Mesenchymal stem cell (in vitro differentiated cells and primary cell): ENCODE measurements at regions not wholly inside any gene's neighbourhood (a gene's known extent, or its start where the extent isn't known, plus 50 kb on each side); places are given as distances from the start of the nearest gene placed in this dataset.
"Not testable (repeated sequence)": the region's sequence is repeated elsewhere in the genome, so short reads cannot be mapped to it uniquely, and the experiment has no call there.

Source experiments
- DNase-seq: peaks from one replicate; pipeline ENCODE4 v3.0.0-alpha.2; 2013
- H2AFZ ChIP-seq: one replicate; pipeline ENCODE4 v1.6.1; 2013; ENCODE audit warnings: low read depth, mild to moderate bottlenecking, control low read depth, inconsistent platforms, low read length, moderate library complexity
- H2AK5ac ChIP-seq: 2 replicates; pipeline ENCODE4 v1.6.1; 2013; ENCODE audit warnings: low read length, moderate library complexity, mild to moderate bottlenecking, inconsistent platforms; ENCODE audit not compliant: severe bottlenecking
- H2BK120ac ChIP-seq: one replicate; pipeline ENCODE4 v1.6.1; 2013; ENCODE audit warnings: low read depth, mild to moderate bottlenecking, inconsistent platforms, low read length, moderate library complexity
- H2BK12ac ChIP-seq, 2 experiments: one replicate each; pipeline ENCODE4 v1.6.1; 2013; ENCODE audit warnings: inconsistent platforms in 2 of 2, low read length in 2 of 2, mild to moderate bottlenecking in 2 of 2, moderate library complexity in 2 of 2, control low read depth in 1 of 2
- H2BK15ac ChIP-seq: one replicate; pipeline ENCODE4 v1.6.1; 2013; ENCODE audit warnings: mild to moderate bottlenecking, low read depth, inconsistent platforms; ENCODE audit not compliant: poor library complexity, severe bottlenecking
- H2BK5ac ChIP-seq: 2 replicates; pipeline ENCODE4 v1.6.1; 2013; ENCODE audit warnings: low read depth, mild to moderate bottlenecking, low read length, control low read depth, inconsistent platforms; ENCODE audit not compliant: poor library complexity, severe bottlenecking
- H3K14ac ChIP-seq, 2 experiments: one replicate each; pipeline ENCODE4 v1.6.1; 2013; ENCODE audit warnings: inconsistent platforms in 2 of 2, low read length in 2 of 2, control low read depth in 1 of 2, mild to moderate bottlenecking in 1 of 2, moderate library complexity in 1 of 2
- H3K18ac ChIP-seq, 2 experiments: one replicate each; pipeline ENCODE4 v1.6.1; 2013; ENCODE audit warnings: inconsistent platforms in 2 of 2, low read length in 2 of 2, control low read depth in 1 of 2, low read depth in 1 of 2, mild to moderate bottlenecking in 1 of 2
- H3K23ac ChIP-seq, 2 experiments: one replicate each; pipeline ENCODE4 v1.6.1; 2013; ENCODE audit warnings: inconsistent platforms in 2 of 2, low read length in 2 of 2, mild to moderate bottlenecking in 2 of 2, moderate library complexity in 2 of 2, control low read depth in 1 of 2
- H3K27ac ChIP-seq: 2 replicates; pipeline ENCODE4 v1.5.1; 2013; ENCODE audit warnings: mild to moderate bottlenecking, moderate library complexity, low read length, control low read depth, inconsistent platforms; ENCODE audit not compliant: poor library complexity, severe bottlenecking
- H3K27me3 ChIP-seq, 2 experiments: 2 replicates each; pipeline versions ENCODE4 v1.6.1 to v1.7.0; 2013; ENCODE audit warnings: low read length in 2 of 2, mild to moderate bottlenecking in 2 of 2, moderate library complexity in 2 of 2, control low read depth in 1 of 2, inconsistent platforms in 1 of 2; ENCODE audit not compliant: control insufficient read depth in 1 of 2, insufficient read depth in 1 of 2
- H3K36me3 ChIP-seq, 2 experiments: 2 replicates each; pipeline versions ENCODE4 v1.6.1 to v1.7.0; 2013; ENCODE audit warnings: low read length in 2 of 2, control low read depth in 1 of 2, inconsistent platforms in 1 of 2, low read depth in 1 of 2, mild to moderate bottlenecking in 1 of 2; ENCODE audit not compliant: insufficient read depth in 2 of 2, control insufficient read depth in 1 of 2
- H3K4ac ChIP-seq, 2 experiments: one replicate each; pipeline ENCODE4 v1.6.1; 2013; ENCODE audit warnings: inconsistent platforms in 2 of 2, low read length in 2 of 2, mild to moderate bottlenecking in 2 of 2, moderate library complexity in 2 of 2, control low read depth in 1 of 2, low read depth in 1 of 2
- H3K4me1 ChIP-seq: 2 replicates; pipeline ENCODE4 v1.6.1; 2013; ENCODE audit warnings: low read depth, low read length, control low read depth; ENCODE audit not compliant: control insufficient read depth, insufficient read depth
- H3K4me2 ChIP-seq: 2 replicates; pipeline ENCODE4 v1.6.1; 2013; ENCODE audit warnings: low read length, mild to moderate bottlenecking, inconsistent platforms; ENCODE audit not compliant: poor library complexity, severe bottlenecking
- H3K4me3 ChIP-seq, 2 experiments: 2 replicates each; pipeline versions ENCODE4 v1.5.1 to v1.7.0; 2013; ENCODE audit warnings: low read length in 2 of 2, mild to moderate bottlenecking in 2 of 2, control low read depth in 1 of 2, low read depth in 1 of 2; ENCODE audit not compliant: insufficient read depth in 1 of 2
- H3K79me1 ChIP-seq: replicated peaks from 2 replicates; pipeline ENCODE4 v1.6.1; 2013; ENCODE audit warnings: mild to moderate bottlenecking, control low read depth, low read length, inconsistent platforms; ENCODE audit not compliant: poor library complexity, severe bottlenecking
- H3K9ac ChIP-seq: 2 replicates; pipeline ENCODE4 v1.7.0; 2013; ENCODE audit warnings: mild to moderate bottlenecking, low read length, moderate library complexity
- H3K9me3 ChIP-seq: 2 replicates; pipeline ENCODE4 v1.7.0; 2013; ENCODE audit warnings: mild to moderate bottlenecking, low read length; ENCODE audit not compliant: control insufficient read depth
- H4K8ac ChIP-seq: one replicate; pipeline ENCODE4 v1.6.1; 2013; ENCODE audit warnings: inconsistent platforms, mild to moderate bottlenecking, low read length, moderate library complexity
- H4K91ac ChIP-seq: one replicate; pipeline ENCODE4 v1.6.1; 2013; ENCODE audit warnings: mild to moderate bottlenecking, low read length, inconsistent platforms
- WGBS: methylation state at CpG from one replicate; pipeline ENCODE4 v1.1.7; 2013; ENCODE audit warnings: mixed read lengths; 5-methylcytosine and 5-hydroxymethylcytosine counted together

GRCh38 chr2:91574255-91574654 is 2882.8 kb downstream of the RPIA start:
- H3K4me3 ChIP-seq, H4K91ac ChIP-seq, H3K9me3 ChIP-seq, H3K4me2 ChIP-seq, H3K23ac ChIP-seq, H3K79me1 ChIP-seq, H2BK15ac ChIP-seq, H3K4me1 ChIP-seq, H4K8ac ChIP-seq, H3K27me3 ChIP-seq, H2BK5ac ChIP-seq, H3K14ac ChIP-seq, H2AFZ ChIP-seq, H3K4ac ChIP-seq, H2BK120ac ChIP-seq, H3K18ac ChIP-seq, H3K36me3 ChIP-seq, H2AK5ac ChIP-seq, H3K27ac ChIP-seq, H2BK12ac ChIP-seq, H3K9ac ChIP-seq, DNase-seq: not testable (repeated sequence)
- 57% methylated on average over 3 of the region's 8 CpGs for WGBS

GRCh38 chr2:91575701-91576100 is 2884.2 kb downstream of the RPIA start:
- H3K27ac ChIP-seq, H3K79me1 ChIP-seq, H3K9ac ChIP-seq, H3K4me1 ChIP-seq, H3K23ac ChIP-seq, H3K27me3 ChIP-seq, H3K18ac ChIP-seq, H3K14ac ChIP-seq, H2BK5ac ChIP-seq, H3K4me2 ChIP-seq, H3K9me3 ChIP-seq, H2BK15ac ChIP-seq, H4K8ac ChIP-seq, H2BK12ac ChIP-seq, H3K4ac ChIP-seq, H4K91ac ChIP-seq, DNase-seq, H2AK5ac ChIP-seq, H3K36me3 ChIP-seq, H3K4me3 ChIP-seq, H2BK120ac ChIP-seq, H2AFZ ChIP-seq: not testable (repeated sequence)
- 72% methylated on average over 9 of the region's 11 CpGs for WGBS

- not testable (repeated sequence) for H3K79me1 ChIP-seq, H3K14ac ChIP-seq, H3K23ac ChIP-seq, H3K27me3 ChIP-seq, H3K9me3 ChIP-seq, H4K8ac ChIP-seq, H3K4me3 ChIP-seq, DNase-seq, H2BK5ac ChIP-seq, H2BK15ac ChIP-seq, H3K4me1 ChIP-seq, H2AK5ac ChIP-seq, H3K9ac ChIP-seq, H2BK12ac ChIP-seq, H3K27ac ChIP-seq, H3K36me3 ChIP-seq, H4K91ac ChIP-seq, H2BK120ac ChIP-seq, H3K18ac ChIP-seq, H2AFZ ChIP-seq, H3K4me2 ChIP-seq, H3K4ac ChIP-seq
- WGBS: 86% methylated on average over 2 of the region's 6 CpGs
Observed at GRCh38 chr2:91577406-91577805, 2885.9 kb downstream of the RPIA start.

GRCh38 chr2:91578678-91579077 is 2887.2 kb downstream of the RPIA start:
- DNase-seq, H3K79me1 ChIP-seq, H3K4ac ChIP-seq, H3K9ac ChIP-seq, H2BK12ac ChIP-seq, H3K27me3 ChIP-seq, H2AK5ac ChIP-seq, H3K9me3 ChIP-seq, H4K8ac ChIP-seq, H3K27ac ChIP-seq, H2BK120ac ChIP-seq, H2BK5ac ChIP-seq, H3K36me3 ChIP-seq, H2AFZ ChIP-seq, H3K4me3 ChIP-seq, H3K18ac ChIP-seq, H3K4me2 ChIP-seq, H2BK15ac ChIP-seq, H4K91ac ChIP-seq, H3K23ac ChIP-seq, H3K4me1 ChIP-seq, H3K14ac ChIP-seq: not testable (repeated sequence)
- 73% methylated on average over 3 of the region's 3 CpGs for WGBS
